Keratinocyte (primary cell): ENCODE measurements at regions not wholly inside any gene's neighbourhood (a gene's known extent, or its start where the extent isn't known, plus 50 kb on each side); places are given as distances from the start of the nearest gene placed in this dataset.

Source experiments
- DNase-seq: peaks from one replicate; pipeline ENCODE4 v3.0.0-alpha.2; 2011; ENCODE audit warnings: low read depth, missing footprints, low spot score
- FAIRE-seq: peaks from 2 replicates; lab custom pipeline; 2011; peaks lifted over from hg19 to GRCh38; lab: Jason Lieb, UNC
- H2AFZ ChIP-seq: 2 replicates; pipeline ENCODE4 v1.6.0; 2012; ENCODE audit warnings: low read length, control low read depth, inconsistent platforms; ENCODE audit not compliant: control insufficient read depth
- H3K27ac ChIP-seq: 2 replicates; pipeline ENCODE4 v1.5.1; 2011; ENCODE audit warnings: low read length; ENCODE audit not compliant: control insufficient read depth, insufficient read depth
- H3K27me3 ChIP-seq: 3 replicates; pipeline ENCODE4 v1.6.0; 2011; ENCODE audit warnings: low read length; ENCODE audit not compliant: control insufficient read depth, insufficient read depth; ENCODE audit errors: extremely low read depth
- H3K36me3 ChIP-seq, 2 experiments: 2 replicates in 1 of 2; 3 replicates in 1 of 2; pipeline ENCODE4 v1.5.1; 2011; ENCODE audit warnings: low read length in 2 of 2, mild to moderate bottlenecking in 1 of 2; ENCODE audit not compliant: control insufficient read depth in 2 of 2, insufficient read depth in 2 of 2; ENCODE audit errors: extremely low read depth in 1 of 2
- H3K4me1 ChIP-seq: 3 replicates; pipeline ENCODE4 v1.5.1; 2011; ENCODE audit warnings: low read length; ENCODE audit not compliant: control insufficient read depth, insufficient read depth; ENCODE audit errors: extremely low read depth
- H3K4me2 ChIP-seq: 3 replicates; pipeline ENCODE4 v1.6.0; 2011; ENCODE audit warnings: low read depth, low read length; ENCODE audit not compliant: control insufficient read depth, insufficient read depth; ENCODE audit errors: extremely low read depth
- H3K4me3 ChIP-seq, 3 experiments: fragments of 200-600 bp in 1 of 3; sonication (generic) in 1 of 3; 2 replicates in 2 of 3; 3 replicates in 1 of 3; pipeline ENCODE4 v1.5.1; 2011 to 2016; ENCODE audit warnings: low read length in 3 of 3, mild to moderate bottlenecking in 3 of 3, control low read depth in 2 of 3, inconsistent platforms in 1 of 3, low read depth in 1 of 3, mixed read lengths in 1 of 3, mixed run types in 1 of 3, moderate library complexity in 1 of 3; ENCODE audit not compliant: control insufficient read depth in 2 of 3, insufficient read depth in 2 of 3; ENCODE audit errors: extremely low read depth in 1 of 3
- H3K79me2 ChIP-seq: 2 replicates; pipeline ENCODE4 v1.6.0; 2012; ENCODE audit warnings: low read length; ENCODE audit not compliant: control insufficient read depth, insufficient read depth
- H3K9ac ChIP-seq: 3 replicates; pipeline ENCODE4 v1.6.0; 2011; ENCODE audit warnings: low read length; ENCODE audit not compliant: control insufficient read depth, insufficient read depth; ENCODE audit errors: extremely low read depth
- H3K9me1 ChIP-seq: 3 replicates; pipeline ENCODE4 v1.6.0; 2011; ENCODE audit warnings: low read length; ENCODE audit not compliant: control insufficient read depth, insufficient read depth; ENCODE audit errors: extremely low read depth
- H3K9me3 ChIP-seq: 2 replicates; pipeline ENCODE4 v1.5.1; 2012; ENCODE audit warnings: low read depth, low read length; ENCODE audit not compliant: control insufficient read depth
- H4K20me1 ChIP-seq: 3 replicates; pipeline ENCODE4 v1.6.0; 2011; ENCODE audit warnings: low read length; ENCODE audit not compliant: control insufficient read depth, insufficient read depth; ENCODE audit errors: extremely low read depth
- CTCF ChIP-seq, 3 experiments: IDR thresholded peaks in 1 of 3; conservative IDR thresholded peaks in 1 of 3; optimal IDR thresholded peaks in 1 of 3; 2 replicates in 2 of 3; 3 replicates in 1 of 3; pipeline versions ENCODE3 to v1.5.1; 2011; ENCODE audit warnings: low read length in 3 of 3, mild to moderate bottlenecking in 3 of 3, moderate library complexity in 2 of 3, control low read depth in 1 of 3, inconsistent platforms in 1 of 3; ENCODE audit not compliant: insufficient read depth in 2 of 3; ENCODE audit errors: extremely low read depth in 1 of 3
- EZH2 ChIP-seq: IDR thresholded peaks from one replicate; pipeline ENCODE4 v1.6.1; 2012; ENCODE audit warnings: inconsistent platforms, mild to moderate bottlenecking, low read length, moderate library complexity
- dilution Hi-C: fragments of 300-500 bp; cut with MboI; formaldehyde crosslinking; loops from one replicate; pipeline ENCODE4 v1.7.0; 2020; ENCODE audit warnings: low sequenced_read_pairs; ENCODE audit not compliant: extremely low pct_ligation_motif_present

- H2AFZ ChIP-seq, result no peak overlapping the region
- no peaks in the 10 kb centered on the region for H3K4me1 ChIP-seq
- no peak overlapping the region for H3K4me2 ChIP-seq
- no peak overlapping the region for H3K4me3 ChIP-seq
- H3K36me3 ChIP-seq, result no peaks in the 10 kb centered on the region
- no peak for TF ChIP-seq EZH2
- TF ChIP-seq CTCF (optimal IDR thresholded peaks at IDR 0.05 in 1 of 3, IDR thresholded peaks at IDR 0.05 in 1 of 3, conservative IDR thresholded peaks at IDR 0.05 in 1 of 3; ENCODE audit: extremely low read depth in 1 of 3, insufficient read depth in 2 of 3, low read length in 3 of 3), result no peak
- no peaks in the 10 kb centered on the region for H3K9me3 ChIP-seq
- H4K20me1 ChIP-seq, result no peaks in the 10 kb centered on the region
- DNase-seq (no peak), FAIRE-seq (no peak)
- no peak overlapping the region for H3K9ac ChIP-seq
- H3K79me2 ChIP-seq, result no peaks in the 10 kb centered on the region
- H3K9me1 ChIP-seq, result no peaks in the 10 kb centered on the region
- dilution Hi-C loops, result no loop called here
- no peak overlapping the region for H3K27ac ChIP-seq
- no peaks in the 10 kb centered on the region for H3K27me3 ChIP-seq
These were observed 576.0 kb upstream of the PABPC4L start for GRCh38 chr4:134777606-134778005.

- H3K9ac ChIP-seq, result no peak overlapping the region
- no peak overlapping the region for H3K4me3 ChIP-seq
- H2AFZ ChIP-seq, result no peak overlapping the region
- no peaks in the 10 kb centered on the region for H3K79me2 ChIP-seq
- no peaks in the 10 kb centered on the region for H3K4me1 ChIP-seq
- TF ChIP-seq CTCF (optimal IDR thresholded peaks at IDR 0.05 in 1 of 3, IDR thresholded peaks at IDR 0.05 in 1 of 3, conservative IDR thresholded peaks at IDR 0.05 in 1 of 3; ENCODE audit: extremely low read depth in 1 of 3, insufficient read depth in 2 of 3, low read length in 3 of 3), result no peak
- TF ChIP-seq EZH2, result no peak
- no peaks in the 10 kb centered on the region for H3K27me3 ChIP-seq
- no peak for DNase-seq
- no peak overlapping the region for H3K4me2 ChIP-seq
- dilution Hi-C loops, result no loop called here
- H4K20me1 ChIP-seq, result no peaks in the 10 kb centered on the region
- no peaks in the 10 kb centered on the region for H3K9me1 ChIP-seq
- H3K36me3 ChIP-seq, result no peaks in the 10 kb centered on the region
- no peak for FAIRE-seq
- H3K9me3 ChIP-seq, result no peaks in the 10 kb centered on the region
- no peak overlapping the region for H3K27ac ChIP-seq
These were observed 572.0 kb upstream of the PABPC4L start for GRCh38 chr4:134773497-134774000.
